GM12872 (cell line): ENCODE measurements at regions not wholly inside any gene's neighbourhood (a gene's known extent, or its start where the extent isn't known, plus 50 kb on each side); places are given as distances from the start of the nearest gene placed in this dataset.
A peak's percentile ranks its signal among the peaks of the same experiment; 100 is the strongest.

ENCODE experiments used
- CTCF ChIP-seq: IDR thresholded peaks from 3 replicates; pipeline ENCODE4 v1.5.1; 2011; ENCODE audit warnings: low read depth, mild to moderate bottlenecking, low read length, moderate library complexity; ENCODE audit not compliant: insufficient read depth

GRCh38 chr10:21087476-21087875 lies 190.4 kb upstream of the NEBL start:
- TF ChIP-seq CTCF: no peak

- no peak for TF ChIP-seq CTCF
Observed at GRCh38 chr10:21084700-21085099, 187.6 kb upstream of the NEBL start.

- TF ChIP-seq CTCF: no peak
Observed at GRCh38 chr10:21083861-21084260, 186.8 kb upstream of the NEBL start.

GRCh38 chr10:21082206-21082605 lies 185.1 kb upstream of the NEBL start:
- TF ChIP-seq CTCF: no peak

- TF ChIP-seq CTCF: no peak
Observed at GRCh38 chr10:21080261-21080660, 183.2 kb upstream of the NEBL start.

- TF ChIP-seq CTCF: no peak
Observed at GRCh38 chr10:21079330-21079658, 182.2 kb upstream of the NEBL start.

GRCh38 chr10:21078410-21079329 lies 181.6 kb upstream of the NEBL start:
- TF ChIP-seq CTCF: peak; percentile 83

GRCh38 chr10:21077681-21078080 lies 180.6 kb upstream of the NEBL start:
- no peak for TF ChIP-seq CTCF
